NCI-H2196 (cell line): ENCODE measurements at regions not wholly inside any gene's neighbourhood (a gene's known extent, or its start where the extent isn't known, plus 50 kb on each side); places are given as distances from the start of the nearest gene placed in this dataset.
"Not testable (repeated sequence)": the region's sequence is repeated elsewhere in the genome, so short reads cannot be mapped to it uniquely, and the experiment has no call there.

ENCODE experiments used
- DNase-seq: peaks from one replicate; lab custom pipeline; 2025; ENCODE audit not compliant: unreplicated experiment; lab: John Stamatoyannopoulos, UW

- no peak for DNase-seq
These were observed 136.0 kb upstream of the SPOPL start for GRCh38 chr2:138365581-138365980.

DNA sequence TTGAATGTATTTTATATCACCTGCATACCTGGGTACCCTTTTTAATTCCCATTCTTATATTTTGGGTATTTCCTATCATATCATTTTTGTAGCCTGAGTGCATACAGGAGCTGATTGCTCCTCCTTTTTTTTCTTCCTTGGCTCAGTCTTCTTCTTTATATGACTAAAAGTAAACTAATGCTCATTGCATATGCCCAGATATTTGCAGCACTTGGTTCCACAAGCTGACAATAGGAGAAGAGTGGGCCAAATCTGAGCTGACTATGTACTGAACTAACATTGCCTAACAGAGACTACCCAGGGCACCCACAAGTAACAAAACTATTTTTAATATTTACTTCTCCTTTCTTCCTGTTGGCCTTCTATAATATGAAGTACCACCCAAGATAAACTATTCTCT, 131.7 kb upstream of the SPOPL start:
- DNase-seq = no peak

GRCh38 chr2:138373993-138374408, 127.6 kb upstream of the SPOPL start:
- peak; percentile 36 for DNase-seq

- DNase-seq = no peak
These were observed 120.2 kb upstream of the SPOPL start for GRCh38 chr2:138381373-138381772.

GRCh38 chr2:138382672-138383071, 118.9 kb upstream of the SPOPL start:
- no peak for DNase-seq

GRCh38 chr2:138386191-138386590, 115.4 kb upstream of the SPOPL start:
- DNase-seq = not testable (repeated sequence)

GRCh38 chr2:138389063-138389462, 112.5 kb upstream of the SPOPL start:
- no peak for DNase-seq

DNA sequence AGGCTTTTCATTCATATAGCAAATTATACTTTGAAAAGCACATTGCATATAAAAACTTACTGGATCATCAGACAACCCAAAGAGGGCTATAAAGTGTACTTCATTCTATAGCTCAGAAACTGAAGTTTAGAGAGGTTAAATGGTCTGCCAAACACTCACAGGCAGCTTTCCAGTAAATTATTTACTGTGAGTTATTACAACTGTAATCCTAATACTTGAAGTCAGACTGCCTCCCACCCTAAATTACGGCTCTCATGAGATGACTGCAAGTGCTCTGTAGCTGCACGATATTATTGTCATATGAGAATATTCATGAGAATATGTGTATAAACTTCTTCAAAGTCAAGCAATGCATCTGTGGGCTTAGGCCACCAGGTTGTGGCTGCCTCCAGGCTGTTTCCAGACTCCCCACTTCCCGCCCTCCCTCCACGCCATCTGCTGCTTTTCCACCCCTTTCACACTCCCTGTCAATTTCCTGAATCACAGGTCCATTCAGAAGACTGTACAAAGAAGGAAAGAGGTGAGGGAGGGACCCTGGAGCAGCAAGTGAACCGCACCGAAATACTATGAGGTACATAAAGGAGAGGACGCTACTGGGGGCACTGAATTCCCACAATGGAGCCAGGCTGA, 111.1 kb upstream of the SPOPL start:
- no peak for DNase-seq

DNA sequence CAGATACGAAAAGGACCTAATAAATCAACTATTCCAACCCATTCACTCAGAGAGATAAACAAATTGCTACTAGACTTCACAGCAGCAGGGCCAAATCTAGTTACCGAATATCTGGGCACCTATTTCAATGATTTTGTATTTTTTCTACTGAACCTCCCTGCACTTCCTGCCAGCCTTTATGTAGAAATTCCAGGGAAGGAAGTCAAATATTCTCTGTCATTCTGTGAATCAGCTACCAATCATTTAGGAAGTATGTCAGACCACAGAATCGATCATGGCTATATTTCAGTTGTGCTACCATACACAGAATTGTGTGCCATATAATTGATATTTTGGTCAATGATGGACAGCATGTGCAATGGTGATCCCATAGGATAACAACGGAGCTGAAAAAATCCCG, 109.6 kb upstream of the SPOPL start:
- no peak for DNase-seq

DNA sequence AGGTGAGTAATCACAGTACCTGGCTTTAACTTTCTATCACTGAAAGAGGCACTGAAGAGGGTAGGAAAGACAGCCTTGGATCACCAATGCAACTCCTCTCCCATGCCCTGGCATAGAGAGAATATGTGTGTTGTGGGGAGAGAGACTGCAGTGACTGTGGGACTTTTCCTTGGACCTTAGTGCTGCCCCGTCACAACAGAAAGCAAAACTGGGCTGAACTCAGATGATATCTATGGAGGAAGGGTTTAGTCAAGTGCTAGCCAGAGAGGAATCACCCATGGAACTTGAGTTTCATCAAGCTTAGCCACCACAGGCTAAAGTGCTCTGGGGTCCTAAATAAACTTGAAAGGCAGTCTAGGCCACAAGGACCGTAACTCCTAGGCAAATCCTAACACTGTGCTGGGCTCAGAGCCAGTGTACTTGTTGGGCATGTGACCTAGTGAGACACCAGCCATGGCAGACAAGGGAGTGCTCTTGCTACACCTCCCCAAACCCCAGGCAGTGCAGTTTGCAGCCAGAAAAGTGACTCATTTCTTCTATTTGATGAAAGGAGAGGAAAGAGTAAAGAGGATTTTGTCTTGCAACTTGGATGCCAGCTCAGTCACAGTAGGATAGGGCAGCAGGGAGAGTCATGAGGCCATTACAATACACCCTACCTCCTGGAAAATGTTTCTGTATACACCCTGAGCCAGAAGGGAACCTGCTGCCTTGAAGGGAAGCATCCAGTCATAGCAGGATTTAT, 105.8 kb upstream of the SPOPL start:
- DNase-seq = peak; percentile 3

DNA sequence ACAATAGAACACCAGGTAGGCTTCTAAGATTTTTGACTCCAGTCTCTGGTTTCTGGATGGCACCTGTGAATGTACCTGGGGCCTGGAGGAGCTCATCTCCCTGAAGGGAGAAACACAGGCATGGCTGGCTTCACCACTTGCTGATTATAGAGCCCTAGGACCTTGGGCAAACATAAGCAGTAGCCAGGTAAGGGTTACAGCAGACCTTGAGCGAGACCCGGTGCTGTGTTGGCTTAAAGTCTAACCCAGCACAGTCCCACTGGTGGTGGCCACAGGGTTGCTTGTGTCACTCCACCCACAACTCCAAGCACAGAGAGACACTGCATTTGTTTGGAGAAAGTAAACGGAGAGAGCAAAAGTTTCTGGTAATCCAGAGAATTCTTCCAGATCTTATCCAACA, 104.7 kb upstream of the SPOPL start:
- no peak for DNase-seq

DNA sequence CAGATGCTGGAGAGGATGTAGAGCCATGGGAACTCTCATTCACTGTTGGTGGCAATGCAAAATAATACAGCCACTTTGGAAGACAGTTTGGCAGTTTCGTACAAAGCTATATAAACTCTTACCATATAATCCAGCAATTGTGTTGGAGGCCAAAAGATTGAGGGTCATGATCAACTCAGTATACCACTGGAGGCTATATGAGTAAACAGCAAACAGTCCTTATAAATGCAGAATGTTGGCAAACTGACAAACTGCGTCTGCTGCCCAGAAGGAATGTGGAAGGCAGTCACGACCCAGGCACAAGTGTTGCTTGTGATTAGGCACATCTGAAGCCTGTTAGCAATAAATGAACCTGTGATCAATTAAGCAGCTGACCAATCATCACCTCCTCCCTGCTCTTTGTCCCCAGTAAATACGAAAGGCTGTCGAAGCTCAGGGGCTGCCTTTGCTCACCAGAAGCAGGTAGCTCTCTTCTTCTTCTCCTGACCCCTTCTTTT, 98.1 kb upstream of the SPOPL start:
- no peak for DNase-seq

- no peak for DNase-seq
These were observed 87.6 kb upstream of the SPOPL start for GRCh38 chr2:138414014-138414413.

- DNase-seq = no peak
These were observed 85.6 kb upstream of the SPOPL start for GRCh38 chr2:138415985-138416384.

GRCh38 chr2:138418453-138418852, 83.1 kb upstream of the SPOPL start:
- DNase-seq = no peak

DNA sequence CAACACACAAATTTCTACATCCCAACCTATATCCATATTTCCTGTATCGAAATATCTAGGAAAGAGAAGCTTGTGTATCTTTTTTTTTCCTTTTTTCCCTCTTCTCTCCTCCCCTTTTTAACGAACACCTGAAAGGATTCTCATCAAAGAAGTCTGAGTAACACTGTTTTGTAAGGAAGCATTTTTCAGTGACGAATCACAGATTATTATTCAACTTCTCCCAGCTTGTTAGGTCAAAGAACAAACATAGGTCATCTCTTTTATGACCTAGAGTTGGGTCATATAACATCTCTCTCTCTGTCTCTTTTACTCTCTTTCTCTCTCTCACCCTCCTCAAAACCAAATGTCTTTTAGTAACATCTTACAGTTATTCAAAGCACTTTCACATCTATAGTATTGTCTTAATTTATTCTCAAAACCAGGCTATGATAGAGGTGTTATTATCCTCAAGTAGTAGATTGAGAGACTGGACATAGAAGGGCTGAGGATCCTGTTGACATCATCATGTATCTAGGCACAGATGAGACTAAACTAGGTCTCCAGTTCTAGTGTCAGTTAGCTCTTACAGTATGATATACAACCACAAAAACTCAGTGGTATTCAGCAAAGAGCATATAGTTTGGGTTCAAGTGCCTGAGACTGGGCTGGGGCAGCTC, 80.1 kb upstream of the SPOPL start:
- DNase-seq = peak; percentile 5

DNA sequence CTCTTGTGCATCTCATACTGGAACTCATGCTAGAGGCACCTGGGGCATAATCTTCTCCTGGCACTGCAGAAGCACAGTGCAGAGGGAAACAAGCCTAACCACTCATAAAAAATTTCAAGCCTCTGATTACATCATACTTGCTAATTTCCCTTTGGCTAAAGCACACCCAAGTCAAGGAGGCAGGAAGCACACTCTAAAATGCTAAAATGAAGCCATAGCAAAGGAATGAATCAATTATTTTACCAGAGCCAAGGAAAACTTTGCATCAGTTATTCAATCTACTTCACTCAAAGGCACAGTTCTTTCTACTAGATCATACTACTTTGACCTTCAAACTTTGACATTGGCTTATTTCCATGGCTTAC, 79.6 kb upstream of the SPOPL start:
- DNase-seq = peak; percentile 28

GRCh38 chr2:138423198-138423597, 78.4 kb upstream of the SPOPL start:
- no peak for DNase-seq

GRCh38 chr2:138423745-138424144, 77.8 kb upstream of the SPOPL start:
- DNase-seq = no peak

- no peak for DNase-seq
These were observed 77.0 kb upstream of the SPOPL start for GRCh38 chr2:138424436-138425140.

DNA sequence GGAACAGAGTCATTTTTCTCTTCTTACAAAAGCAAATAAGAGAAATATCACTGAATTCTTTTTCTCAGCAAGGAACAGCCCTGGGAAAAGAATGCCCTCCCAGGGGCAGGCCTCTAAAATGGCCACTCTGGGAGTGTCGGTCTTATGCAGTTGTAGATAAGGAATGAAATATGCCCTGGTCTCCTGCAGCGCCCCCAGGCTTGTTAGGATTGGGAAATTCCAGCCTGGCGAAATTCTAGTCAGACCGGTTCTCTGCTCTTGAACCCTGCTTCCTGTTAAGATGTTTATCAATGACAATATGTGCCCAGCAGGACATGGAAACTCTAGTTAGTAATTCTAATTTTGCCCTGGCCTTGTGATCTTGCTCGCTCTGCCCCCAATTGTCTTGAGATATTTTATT, 75.5 kb upstream of the SPOPL start:
- DNase-seq = not testable (repeated sequence)
